ENCODE measurements at regions not wholly inside any gene's neighbourhood (a gene's known extent, or its start where the extent isn't known, plus 50 kb on each side); places are given as distances from the start of the nearest gene placed in this dataset.
A peak's percentile ranks its signal among the peaks of the same experiment; 100 is the strongest.
"Not testable (repeated sequence)": the region's sequence is repeated elsewhere in the genome, so short reads cannot be mapped to it uniquely, and the experiment has no call there.

DNA sequence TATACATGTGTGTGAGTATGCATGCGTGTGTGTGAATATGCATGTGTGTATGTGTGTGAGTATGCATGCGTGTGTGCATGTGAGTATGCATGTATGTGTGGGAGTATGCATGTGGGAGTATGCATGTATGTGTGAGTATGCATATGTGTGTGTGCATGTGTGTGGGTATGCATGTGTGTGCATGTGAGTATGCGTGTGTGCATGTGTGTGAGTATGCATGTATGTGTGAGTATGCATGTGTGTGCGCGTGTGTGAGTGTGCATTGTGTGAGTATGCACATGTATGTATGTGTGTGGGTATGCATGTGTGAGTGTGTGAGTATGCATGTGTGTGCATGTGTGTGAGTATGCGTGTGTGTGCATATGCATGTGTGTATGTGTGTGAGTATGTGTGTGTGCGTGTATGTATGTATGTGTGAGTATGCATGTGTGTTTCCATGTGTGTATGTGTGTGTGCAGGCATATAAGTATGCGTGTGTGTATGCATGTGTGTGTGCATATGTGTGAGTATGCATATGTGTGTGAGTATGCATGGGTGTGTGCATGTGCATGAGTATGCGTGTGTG, 97.9 kb upstream of the MED13L start:
- Histone ChIP-seq H3K4me3 (ENCODE audit: low read length) (no peak overlapping the region), H3K27me3 (replicated peaks; ENCODE audit: control insufficient read depth, insufficient read depth, low read length) (no peaks in the 10 kb centered on the region), H3K9me3 (ENCODE audit: control insufficient read depth, low read length) (no peaks in the 10 kb centered on the region), H3K36me3 (ENCODE audit: control insufficient read depth, insufficient read depth, low read length, severe bottlenecking) (no peaks in the 10 kb centered on the region), H3K9ac (ENCODE audit: low read length) (no peak overlapping the region), H3K4me1 (ENCODE audit: control insufficient read depth, insufficient read depth, low read length) (peaks cover 27% of the 10 kb centered on the region)
- no peak for DNase-seq (ENCODE audit: low read depth)

DNA sequence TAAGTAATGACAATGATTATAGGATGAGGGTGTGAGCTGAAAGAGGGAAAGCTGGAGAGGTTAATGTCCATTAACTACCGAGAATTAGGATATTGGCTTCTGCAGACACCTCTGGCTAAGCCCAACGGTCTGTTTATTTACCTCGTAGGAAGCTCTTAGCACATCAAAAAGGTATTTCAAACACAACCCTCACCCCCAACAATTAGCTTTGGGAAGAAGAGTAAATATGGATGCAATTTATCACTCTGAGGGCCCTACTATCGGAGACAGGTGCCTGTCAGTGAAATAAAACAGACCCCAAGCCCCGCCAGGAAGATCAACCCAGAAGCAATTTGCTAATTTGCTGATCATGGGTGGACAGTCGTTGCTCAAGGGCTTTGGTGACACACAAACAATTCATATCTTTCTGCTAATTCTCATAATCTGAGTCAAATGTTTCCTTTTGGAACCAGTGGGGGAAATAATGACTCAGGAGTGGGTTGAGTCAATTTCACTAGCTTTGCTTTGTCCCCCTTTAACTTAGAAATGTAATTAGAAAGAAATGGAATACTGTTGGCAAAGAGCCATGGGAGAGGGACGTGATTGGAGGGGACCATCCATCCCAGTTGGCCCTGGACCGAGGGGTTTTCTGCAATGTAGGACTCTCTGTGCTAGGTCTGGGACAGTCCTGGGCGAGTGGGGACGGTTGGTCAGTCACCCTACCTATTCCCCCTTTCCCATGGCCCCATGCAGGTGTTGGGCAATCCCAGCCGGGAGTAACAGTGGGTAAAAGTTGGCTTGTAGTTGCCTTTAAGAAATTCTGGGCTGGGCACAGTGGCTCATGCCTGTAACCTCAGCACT, 99.1 kb upstream of the MED13L start:
- H3K9ac ChIP-seq (ENCODE audit: low read length), result peak overlapping the region; percentile 12
- H3K9me3 ChIP-seq (ENCODE audit: control insufficient read depth, low read length), result no peaks in the 10 kb centered on the region
- no peaks in the 10 kb centered on the region for H3K36me3 ChIP-seq (ENCODE audit: control insufficient read depth, insufficient read depth, low read length, severe bottlenecking)
- peak overlapping the region; percentile 13 for H3K4me3 ChIP-seq (ENCODE audit: low read length)
- peak; percentile 74 for DNase-seq (ENCODE audit: low read depth)
- peaks cover 24% of the 10 kb centered on the region for H3K4me1 ChIP-seq (ENCODE audit: control insufficient read depth, insufficient read depth, low read length)
- H3K27me3 ChIP-seq (replicated peaks; ENCODE audit: control insufficient read depth, insufficient read depth, low read length), result no peaks in the 10 kb centered on the region

DNA sequence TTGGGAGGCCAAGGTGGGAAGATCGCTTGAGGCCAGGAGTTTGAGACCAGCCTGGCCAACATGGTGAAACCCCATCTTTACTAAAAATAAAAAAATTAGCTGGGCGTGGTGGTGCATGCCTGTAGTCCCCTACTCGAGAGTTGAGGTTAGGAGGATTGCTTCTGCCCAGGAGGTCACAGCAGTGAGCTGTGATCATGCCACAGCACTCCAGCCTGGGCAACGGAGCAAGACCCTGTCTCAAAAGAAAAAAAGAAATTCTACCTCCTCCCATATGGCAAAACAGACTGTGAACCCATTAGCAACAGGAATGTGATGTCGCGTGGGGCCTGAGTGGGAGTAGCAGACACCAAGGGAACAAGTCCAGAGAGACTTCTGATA, 99.7 kb upstream of the MED13L start:
- H3K36me3 ChIP-seq (ENCODE audit: control insufficient read depth, insufficient read depth, low read length, severe bottlenecking); H3K9me3 ChIP-seq (ENCODE audit: control insufficient read depth, low read length); H3K27me3 ChIP-seq (replicated peaks; ENCODE audit: control insufficient read depth, insufficient read depth, low read length); DNase-seq (ENCODE audit: low read depth); H3K9ac ChIP-seq (ENCODE audit: low read length); H3K4me3 ChIP-seq (ENCODE audit: low read length): not testable (repeated sequence)
- peaks cover 30% of the 10 kb centered on the region for H3K4me1 ChIP-seq (ENCODE audit: control insufficient read depth, insufficient read depth, low read length)

DNA sequence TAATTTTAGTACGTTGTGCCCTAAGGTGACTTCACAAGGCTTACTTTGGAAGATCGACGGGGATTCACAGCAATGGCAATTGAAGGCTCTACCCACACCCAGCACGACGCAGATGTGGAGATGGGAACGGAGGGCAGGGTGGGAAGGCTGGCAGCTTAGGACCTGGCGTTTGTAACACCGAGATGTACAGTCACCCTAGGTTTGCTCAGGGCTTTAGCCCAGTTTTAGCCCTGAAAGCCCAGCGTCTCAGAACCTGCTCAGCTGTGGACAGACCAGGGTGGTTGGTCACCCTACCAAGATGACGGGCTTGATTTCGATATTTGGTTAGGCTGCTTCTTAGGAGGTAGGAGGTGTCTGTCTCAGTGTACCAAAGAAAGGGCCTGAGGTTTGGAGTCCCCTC, 100.5 kb upstream of the MED13L start:
- no peaks in the 10 kb centered on the region for H3K27me3 ChIP-seq (replicated peaks; ENCODE audit: control insufficient read depth, insufficient read depth, low read length)
- no peaks in the 10 kb centered on the region for H3K36me3 ChIP-seq (ENCODE audit: control insufficient read depth, insufficient read depth, low read length, severe bottlenecking)
- DNase-seq (ENCODE audit: low read depth), result no peak

DNA sequence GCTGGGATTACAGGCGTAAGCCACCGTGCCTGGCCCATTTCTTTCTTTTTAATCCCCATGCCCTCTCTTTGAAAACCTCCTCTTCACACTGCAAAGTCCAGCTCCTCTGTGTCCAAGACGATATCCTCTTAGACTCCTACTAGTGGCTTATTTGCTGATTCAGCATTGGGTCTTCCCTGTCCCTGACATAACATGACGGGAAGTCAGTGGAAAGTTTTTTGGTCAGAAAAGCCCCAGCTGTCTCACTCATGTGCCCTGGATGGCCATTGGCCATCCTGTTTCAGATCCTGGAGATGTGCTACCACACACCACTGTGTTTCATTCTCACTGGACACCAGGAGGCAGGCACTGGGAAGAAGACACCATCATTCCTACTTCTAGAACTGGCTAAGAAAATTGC, 102.6 kb upstream of the MED13L start:
- Histone ChIP-seq H3K36me3 (ENCODE audit: control insufficient read depth, insufficient read depth, low read length, severe bottlenecking) (no peaks in the 10 kb centered on the region), H3K9ac (ENCODE audit: low read length) (no peak overlapping the region), H3K27me3 (replicated peaks; ENCODE audit: control insufficient read depth, insufficient read depth, low read length) (no peaks in the 10 kb centered on the region), H3K9me3 (ENCODE audit: control insufficient read depth, low read length) (no peaks in the 10 kb centered on the region), H3K4me1 (ENCODE audit: control insufficient read depth, insufficient read depth, low read length) (peaks cover 47% of the 10 kb centered on the region), H3K4me3 (ENCODE audit: low read length) (no peak overlapping the region)
- no peak for DNase-seq (ENCODE audit: low read depth)

More for the DNA sequence above, 100.5 kb upstream of the MED13L start:
- no peaks in the 10 kb centered on the region for H3K9me3 ChIP-seq (ENCODE audit: control insufficient read depth, low read length)
- H3K9ac ChIP-seq (ENCODE audit: low read length), result no peak overlapping the region
- no peak overlapping the region for H3K4me3 ChIP-seq (ENCODE audit: low read length)
- H3K4me1 ChIP-seq (ENCODE audit: control insufficient read depth, insufficient read depth, low read length), result peaks cover 38% of the 10 kb centered on the region

DNA sequence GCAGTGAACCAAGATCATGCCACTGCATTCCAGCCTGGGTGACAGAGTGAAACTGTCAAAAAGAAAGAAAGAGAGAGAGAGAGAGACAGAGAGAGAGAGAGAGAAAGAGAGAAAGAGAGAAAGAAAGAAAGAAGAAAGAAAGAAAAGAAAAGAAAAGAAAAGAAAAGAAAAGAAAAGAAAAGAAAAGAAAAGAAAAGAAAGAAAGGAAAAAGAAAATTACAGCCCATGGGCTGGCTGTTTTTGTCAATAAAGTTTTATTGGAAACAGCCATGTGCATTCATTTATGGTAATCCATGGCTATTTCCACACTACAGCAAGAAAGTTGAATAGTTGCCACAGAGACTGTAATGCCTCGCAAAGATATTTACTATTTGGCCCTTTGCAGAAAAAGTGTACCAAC, 103.2 kb upstream of the MED13L start:
- not testable (repeated sequence) for H3K9me3 ChIP-seq (ENCODE audit: control insufficient read depth, low read length); H3K4me3 ChIP-seq (ENCODE audit: low read length)

DNA sequence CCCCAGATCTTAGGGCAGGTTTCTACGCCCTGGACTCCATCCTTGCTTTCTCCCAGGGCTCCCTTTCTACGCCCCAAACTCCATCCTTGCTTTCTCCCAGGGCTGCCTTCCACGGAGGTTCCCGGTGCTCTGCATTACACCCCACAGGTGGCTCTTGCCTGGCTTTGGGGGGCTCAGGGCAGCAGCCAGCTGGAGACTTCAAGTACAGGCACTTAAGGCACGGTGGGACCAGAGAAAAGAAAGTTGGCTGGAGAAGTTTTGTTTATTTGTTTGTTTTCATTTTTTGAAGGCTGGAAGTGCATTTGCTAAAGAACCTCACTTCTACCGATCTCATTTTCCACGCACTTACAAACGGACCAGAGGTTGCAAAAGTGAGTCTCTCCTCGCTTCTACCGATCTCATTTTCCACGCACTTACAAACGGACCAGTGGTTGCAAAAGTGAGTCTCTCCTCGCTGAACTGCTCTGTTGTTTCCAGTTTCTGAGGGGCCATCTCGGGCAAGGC, 103.8 kb upstream of the MED13L start:
- Histone ChIP-seq H3K27me3 (replicated peaks; ENCODE audit: control insufficient read depth, insufficient read depth, low read length) (no peaks in the 10 kb centered on the region), H3K9ac (ENCODE audit: low read length) (peak overlapping the region; percentile 74), H3K36me3 (ENCODE audit: control insufficient read depth, insufficient read depth, low read length, severe bottlenecking) (no peaks in the 10 kb centered on the region), H3K9me3 (ENCODE audit: control insufficient read depth, low read length) (no peaks in the 10 kb centered on the region), H3K4me1 (ENCODE audit: control insufficient read depth, insufficient read depth, low read length) (peaks cover 43% of the 10 kb centered on the region), H3K4me3 (ENCODE audit: low read length) (peak overlapping the region; percentile 45)
- DNase-seq (ENCODE audit: low read depth), result peak; percentile 64

More for the DNA sequence above, 103.2 kb upstream of the MED13L start:
- H3K27me3 ChIP-seq (replicated peaks; ENCODE audit: control insufficient read depth, insufficient read depth, low read length); H3K36me3 ChIP-seq (ENCODE audit: control insufficient read depth, insufficient read depth, low read length, severe bottlenecking); H3K9ac ChIP-seq (ENCODE audit: low read length); DNase-seq (ENCODE audit: low read depth): not testable (repeated sequence)
- H3K4me1 ChIP-seq (ENCODE audit: control insufficient read depth, insufficient read depth, low read length), result peaks cover 47% of the 10 kb centered on the region

DNA sequence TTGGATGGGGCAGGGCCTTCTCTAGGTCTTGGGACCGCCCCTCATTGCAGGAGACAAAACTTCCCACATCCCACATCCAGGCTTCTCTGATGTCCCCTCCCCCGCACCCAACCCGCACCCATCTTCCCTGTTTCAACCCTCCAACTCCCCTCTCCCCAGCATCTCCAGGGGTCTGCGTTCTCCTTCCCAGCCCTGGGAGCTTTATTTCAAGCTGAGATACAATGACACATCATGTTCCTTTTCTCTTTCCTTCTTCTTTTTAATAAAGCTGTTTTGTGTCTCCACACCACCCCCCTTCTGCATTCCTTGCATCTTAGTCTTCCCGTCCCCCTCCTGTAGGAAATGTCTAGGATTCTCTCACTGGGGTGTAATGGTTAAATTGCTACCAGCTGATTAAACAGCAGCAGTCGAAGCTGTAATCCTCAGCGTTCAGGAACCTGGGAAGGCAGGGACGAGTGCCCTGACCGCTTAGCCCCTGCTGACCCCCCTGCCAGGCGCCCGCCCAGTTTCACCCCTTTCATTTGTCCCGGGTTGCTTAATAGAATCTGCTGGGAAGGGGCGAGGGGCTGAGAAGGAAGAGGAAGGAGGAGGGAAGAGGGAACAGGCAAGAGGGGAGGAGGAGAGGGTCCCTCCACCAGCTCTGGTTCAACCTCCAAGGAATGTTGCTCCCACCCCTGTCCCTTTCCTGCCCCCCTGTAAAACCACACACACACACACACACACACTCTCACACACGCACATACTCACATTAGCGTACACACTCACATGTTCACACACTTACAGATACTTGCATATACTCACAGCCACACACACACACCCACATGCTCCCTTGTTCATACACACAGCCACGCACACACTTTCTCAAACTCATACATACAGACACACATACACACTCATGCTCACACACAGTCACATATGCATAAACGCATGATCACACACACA, 104.5 kb upstream of the MED13L start:
- Histone ChIP-seq H3K9me3 (ENCODE audit: control insufficient read depth, low read length) (no peaks in the 10 kb centered on the region), H3K27me3 (replicated peaks; ENCODE audit: control insufficient read depth, insufficient read depth, low read length) (no peaks in the 10 kb centered on the region), H3K9ac (ENCODE audit: low read length) (peak overlapping the region; percentile 74), H3K36me3 (ENCODE audit: control insufficient read depth, insufficient read depth, low read length, severe bottlenecking) (no peaks in the 10 kb centered on the region), H3K4me1 (ENCODE audit: control insufficient read depth, insufficient read depth, low read length) (peaks cover 36% of the 10 kb centered on the region), H3K4me3 (ENCODE audit: low read length) (peak overlapping the region; percentile 60)
- DNase-seq (ENCODE audit: low read depth), result peak; percentile 93

DNA sequence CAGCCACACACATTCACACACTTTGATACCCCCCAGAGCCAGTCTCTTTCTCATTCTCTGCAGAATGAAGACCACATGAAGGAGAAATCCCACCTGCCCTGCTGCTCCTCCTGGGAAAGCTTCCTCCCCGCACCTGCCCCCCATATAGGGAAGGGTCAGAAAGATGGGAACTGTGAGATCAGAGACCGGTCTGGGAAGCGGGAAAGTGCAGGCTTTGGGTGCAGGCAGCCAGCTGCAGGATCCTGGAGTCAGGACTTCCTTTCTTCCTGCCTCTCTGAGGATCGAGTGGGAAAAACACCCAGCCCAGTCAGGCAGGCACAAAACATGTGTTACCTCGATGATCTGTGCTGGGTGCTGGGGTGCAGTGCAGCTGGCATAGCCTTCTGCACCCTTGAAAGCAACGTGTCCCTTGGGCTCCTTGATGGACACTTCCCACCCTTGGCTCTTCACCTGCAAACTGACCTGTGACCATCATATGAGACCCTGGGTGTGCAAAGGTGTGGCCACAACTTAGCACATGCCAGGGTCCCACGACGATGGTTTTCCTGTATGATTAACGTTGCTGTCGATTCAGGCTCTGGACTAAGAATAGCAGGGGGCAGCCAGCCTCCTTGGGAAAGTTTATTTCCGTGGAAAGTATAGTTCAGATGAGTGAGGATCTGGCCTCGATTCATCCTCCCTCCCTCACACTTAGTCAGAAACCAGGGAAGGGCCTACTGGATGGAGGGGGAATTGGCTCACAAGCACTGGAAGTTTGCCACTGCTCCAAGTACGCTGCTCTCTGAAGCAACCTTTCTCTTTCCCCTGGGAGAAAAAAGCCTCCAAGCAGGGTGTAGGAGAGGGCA, 105.4 kb upstream of the MED13L start:
- Histone ChIP-seq H3K27me3 (replicated peaks; ENCODE audit: control insufficient read depth, insufficient read depth, low read length) (no peaks in the 10 kb centered on the region), H3K36me3 (ENCODE audit: control insufficient read depth, insufficient read depth, low read length, severe bottlenecking) (no peaks in the 10 kb centered on the region), H3K4me3 (ENCODE audit: low read length) (peak overlapping the region; percentile 60), H3K4me1 (ENCODE audit: control insufficient read depth, insufficient read depth, low read length) (peaks cover 31% of the 10 kb centered on the region), H3K9me3 (ENCODE audit: control insufficient read depth, low read length) (no peaks in the 10 kb centered on the region), H3K9ac (ENCODE audit: low read length) (peak overlapping the region; percentile 74)
- DNase-seq (ENCODE audit: low read depth), result peak; percentile 96

DNA sequence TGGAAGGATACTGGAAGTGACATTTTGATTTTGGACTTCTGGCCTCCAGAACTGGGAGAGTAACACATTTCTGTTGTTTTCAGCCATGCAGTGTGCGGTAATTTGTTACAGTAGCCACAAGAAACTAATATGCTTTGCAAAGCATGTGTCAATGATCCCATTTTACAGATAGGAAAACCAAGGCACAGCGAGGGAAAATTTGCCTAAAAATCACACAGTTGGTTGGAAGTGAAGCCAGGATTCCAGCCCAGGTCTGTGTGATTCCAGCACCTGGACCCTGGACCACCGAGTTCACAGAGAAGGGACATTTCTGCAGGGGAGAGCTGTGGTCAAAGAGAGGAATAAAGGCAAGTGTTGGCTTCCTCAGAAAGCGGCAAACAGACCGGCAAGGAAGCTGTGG, 106.7 kb upstream of the MED13L start:
- Histone ChIP-seq H3K4me3 (ENCODE audit: low read length) (no peak overlapping the region), H3K9me3 (ENCODE audit: control insufficient read depth, low read length) (no peaks in the 10 kb centered on the region), H3K9ac (ENCODE audit: low read length) (no peak overlapping the region), H3K36me3 (ENCODE audit: control insufficient read depth, insufficient read depth, low read length, severe bottlenecking) (no peaks in the 10 kb centered on the region), H3K27me3 (replicated peaks; ENCODE audit: control insufficient read depth, insufficient read depth, low read length) (no peaks in the 10 kb centered on the region), H3K4me1 (ENCODE audit: control insufficient read depth, insufficient read depth, low read length) (peaks cover 34% of the 10 kb centered on the region)
- no peak for DNase-seq (ENCODE audit: low read depth)
